ENCODE measurements at regions not wholly inside any gene's neighbourhood (a gene's known extent, or its start where the extent isn't known, plus 50 kb on each side); places are given as distances from the start of the nearest gene placed in this dataset.

- no peak overlapping the region for H3K4me3 ChIP-seq (ENCODE audit: low read length in 2 of 2)
- intact Hi-C loops (cut with DNase I): no loop called here
- no peaks in the 10 kb centered on the region for H3K36me3 ChIP-seq (ENCODE audit: control insufficient read depth in 1 of 2, insufficient read depth in 2 of 2, low read length in 1 of 2)
- no peak overlapping the region for H3K27ac ChIP-seq (ENCODE audit: low read depth in 1 of 2, low read length in 2 of 2)
- ATAC-seq (ENCODE audit: low FRiP score): no peak
- WGBS, 2 donors: 33 to 44% methylated on average over 3 of the region's 3 CpGs
- no peaks in the 10 kb centered on the region for H3K27me3 ChIP-seq (ENCODE audit: control insufficient read depth in 1 of 2, insufficient read depth in 2 of 2, low read length in 1 of 2)
- no peaks in the 10 kb centered on the region for H3K4me1 ChIP-seq (ENCODE audit: control insufficient read depth in 1 of 2, insufficient read depth in 2 of 2, low read length in 2 of 2)
- no peaks in the 10 kb centered on the region for H3K9me3 ChIP-seq (ENCODE audit: control insufficient read depth, low read length)
- no peak for DNase-seq
These were observed 237.4 kb downstream of the NR2F1-AS1 start for GRCh38 chr5:93343570-93343969.

GRCh38 chr5:93342563-93343061 is 238.4 kb downstream of the NR2F1-AS1 start:
- 60 to 62% methylated on average over 6 of the region's 6 CpGs for WGBS, 2 donors
- ATAC-seq (ENCODE audit: low FRiP score): no peak

GRCh38 chr5:93340881-93341280 is 240.1 kb downstream of the NR2F1-AS1 start:
- no peak overlapping the region for H3K27ac ChIP-seq (ENCODE audit: low read depth in 1 of 2, low read length in 2 of 2)
- intact Hi-C loops (cut with DNase I): no loop called here
- DNase-seq (no peak), ATAC-seq (ENCODE audit: low FRiP score) (no peak)
- no peak overlapping the region for H3K4me3 ChIP-seq (ENCODE audit: low read length in 2 of 2)
- WGBS, 2 donors: 43 to 45% methylated on average over 5 of the region's 5 CpGs
- peaks cover 0 to 2% of the 10 kb centered on the region in 2 donors for H3K27me3 ChIP-seq (ENCODE audit: control insufficient read depth in 1 of 2, insufficient read depth in 2 of 2, low read length in 1 of 2)
- H3K9me3 ChIP-seq (ENCODE audit: control insufficient read depth, low read length): no peaks in the 10 kb centered on the region
- no peaks in the 10 kb centered on the region for H3K36me3 ChIP-seq (ENCODE audit: control insufficient read depth in 1 of 2, insufficient read depth in 2 of 2, low read length in 1 of 2)
- no peaks in the 10 kb centered on the region for H3K4me1 ChIP-seq (ENCODE audit: control insufficient read depth in 1 of 2, insufficient read depth in 2 of 2, low read length in 2 of 2)

More at GRCh38 chr5:93342563-93343061, 238.4 kb downstream of the NR2F1-AS1 start:
- DNase-seq: no peak
- H3K27ac ChIP-seq (ENCODE audit: low read depth in 1 of 2, low read length in 2 of 2): no peak overlapping the region
- no peaks in the 10 kb centered on the region for H3K27me3 ChIP-seq (ENCODE audit: control insufficient read depth in 1 of 2, insufficient read depth in 2 of 2, low read length in 1 of 2)
- intact Hi-C loops (cut with DNase I): no loop called here
- H3K4me1 ChIP-seq (ENCODE audit: control insufficient read depth in 1 of 2, insufficient read depth in 2 of 2, low read length in 2 of 2): no peaks in the 10 kb centered on the region
- no peaks in the 10 kb centered on the region for H3K9me3 ChIP-seq (ENCODE audit: control insufficient read depth, low read length)
- no peaks in the 10 kb centered on the region for H3K36me3 ChIP-seq (ENCODE audit: control insufficient read depth in 1 of 2, insufficient read depth in 2 of 2, low read length in 1 of 2)
- H3K4me3 ChIP-seq (ENCODE audit: low read length in 2 of 2): no peak overlapping the region

- no peak for DNase-seq
- H3K4me3 ChIP-seq (ENCODE audit: low read length in 2 of 2): no peak overlapping the region
- no peak overlapping the region for H3K27ac ChIP-seq (ENCODE audit: low read depth in 1 of 2, low read length in 2 of 2)
- peaks cover 0 to 2% of the 10 kb centered on the region in 2 donors for H3K27me3 ChIP-seq (ENCODE audit: control insufficient read depth in 1 of 2, insufficient read depth in 2 of 2, low read length in 1 of 2)
- no peaks in the 10 kb centered on the region for H3K9me3 ChIP-seq (ENCODE audit: control insufficient read depth, low read length)
- 89% methylated on average over 2 of the region's 2 CpGs for WGBS, 2 donors
- H3K4me1 ChIP-seq (ENCODE audit: control insufficient read depth in 1 of 2, insufficient read depth in 2 of 2, low read length in 2 of 2): no peaks in the 10 kb centered on the region
- intact Hi-C loops (cut with DNase I): no loop called here
- no peaks in the 10 kb centered on the region for H3K36me3 ChIP-seq (ENCODE audit: control insufficient read depth in 1 of 2, insufficient read depth in 2 of 2, low read length in 1 of 2)
- no peak for ATAC-seq (ENCODE audit: low FRiP score)
These were observed 243.9 kb downstream of the NR2F1-AS1 start for GRCh38 chr5:93337138-93337537.

- no peak overlapping the region for H3K27ac ChIP-seq (ENCODE audit: low read depth in 1 of 2, low read length in 2 of 2)
- no peaks in the 10 kb centered on the region for H3K9me3 ChIP-seq (ENCODE audit: control insufficient read depth, low read length)
- intact Hi-C loops (cut with DNase I): no loop called here
- no peaks in the 10 kb centered on the region for H3K4me1 ChIP-seq (ENCODE audit: control insufficient read depth in 1 of 2, insufficient read depth in 2 of 2, low read length in 2 of 2)
- no peak for ATAC-seq (ENCODE audit: low FRiP score)
- H3K27me3 ChIP-seq (ENCODE audit: control insufficient read depth in 1 of 2, insufficient read depth in 2 of 2, low read length in 1 of 2): peaks cover 0 to 2% of the 10 kb centered on the region in 2 donors
- DNase-seq: no peak
- WGBS, 2 donors: 92% methylated on average over 3 of the region's 3 CpGs
- no peak overlapping the region for H3K4me3 ChIP-seq (ENCODE audit: low read length in 2 of 2)
- H3K36me3 ChIP-seq (ENCODE audit: control insufficient read depth in 1 of 2, insufficient read depth in 2 of 2, low read length in 1 of 2): no peaks in the 10 kb centered on the region
These were observed 244.5 kb downstream of the NR2F1-AS1 start for GRCh38 chr5:93336330-93337110.

GRCh38 chr5:93331863-93332262 is 249.2 kb downstream of the NR2F1-AS1 start:
- ATAC-seq (ENCODE audit: low FRiP score): no peak
- 21 to 29% methylated on average over 3 of the region's 3 CpGs for WGBS, 2 donors

GRCh38 chr5:93331241-93331640 is 249.8 kb downstream of the NR2F1-AS1 start:
- Histone ChIP-seq H3K9me3 (ENCODE audit: control insufficient read depth, low read length) (no peaks in the 10 kb centered on the region), H3K4me1 (ENCODE audit: control insufficient read depth in 1 of 2, insufficient read depth in 2 of 2, low read length in 2 of 2) (no peaks in the 10 kb centered on the region), H3K4me3 (ENCODE audit: low read length in 2 of 2) (no peak overlapping the region), H3K27me3 (ENCODE audit: control insufficient read depth in 1 of 2, insufficient read depth in 2 of 2, low read length in 1 of 2) (no peaks in the 10 kb centered on the region), H3K27ac (ENCODE audit: low read depth in 1 of 2, low read length in 2 of 2) (no peak overlapping the region), H3K36me3 (ENCODE audit: control insufficient read depth in 1 of 2, insufficient read depth in 2 of 2, low read length in 1 of 2) (no peaks in the 10 kb centered on the region)
- DNase-seq (no peak), ATAC-seq (ENCODE audit: low FRiP score) (no peak)
- WGBS, 2 donors: 54 to 63% methylated on average over 1 of the region's 1 CpG
- intact Hi-C loops (cut with DNase I): no loop called here

More at GRCh38 chr5:93331863-93332262, 249.2 kb downstream of the NR2F1-AS1 start:
- H3K9me3 ChIP-seq (ENCODE audit: control insufficient read depth, low read length): no peaks in the 10 kb centered on the region
- no peak for DNase-seq
- intact Hi-C loops (cut with DNase I): no loop called here
- H3K27ac ChIP-seq (ENCODE audit: low read depth in 1 of 2, low read length in 2 of 2): no peak overlapping the region
- peaks cover 0 to under 1% of the 10 kb centered on the region in 2 donors for H3K27me3 ChIP-seq (ENCODE audit: control insufficient read depth in 1 of 2, insufficient read depth in 2 of 2, low read length in 1 of 2)
- H3K36me3 ChIP-seq (ENCODE audit: control insufficient read depth in 1 of 2, insufficient read depth in 2 of 2, low read length in 1 of 2): no peaks in the 10 kb centered on the region
- H3K4me1 ChIP-seq (ENCODE audit: control insufficient read depth in 1 of 2, insufficient read depth in 2 of 2, low read length in 2 of 2): no peaks in the 10 kb centered on the region
- no peak overlapping the region for H3K4me3 ChIP-seq (ENCODE audit: low read length in 2 of 2)

- ATAC-seq (ENCODE audit: low FRiP score): no peak
- WGBS, 2 donors: 49 to 92% methylated on average over 2 of the region's 2 CpGs
These were observed 250.5 kb downstream of the NR2F1-AS1 start for GRCh38 chr5:93330506-93330905.

GRCh38 chr5:93329756-93330155 is 251.3 kb downstream of the NR2F1-AS1 start:
- no peak for ATAC-seq (ENCODE audit: low FRiP score)
- H3K4me1 ChIP-seq (ENCODE audit: control insufficient read depth in 1 of 2, insufficient read depth in 2 of 2, low read length in 2 of 2): no peaks in the 10 kb centered on the region
- WGBS, 2 donors: 4 to 17% methylated on average over 1 of the region's 1 CpG

More at GRCh38 chr5:93330506-93330905, 250.5 kb downstream of the NR2F1-AS1 start:
- no peak for DNase-seq
- H3K36me3 ChIP-seq (ENCODE audit: control insufficient read depth in 1 of 2, insufficient read depth in 2 of 2, low read length in 1 of 2): no peaks in the 10 kb centered on the region
- intact Hi-C loops (cut with DNase I): no loop called here
- H3K9me3 ChIP-seq (ENCODE audit: control insufficient read depth, low read length): no peaks in the 10 kb centered on the region
- no peak overlapping the region for H3K4me3 ChIP-seq (ENCODE audit: low read length in 2 of 2)
- no peak overlapping the region for H3K27ac ChIP-seq (ENCODE audit: low read depth in 1 of 2, low read length in 2 of 2)
- H3K27me3 ChIP-seq (ENCODE audit: control insufficient read depth in 1 of 2, insufficient read depth in 2 of 2, low read length in 1 of 2): no peaks in the 10 kb centered on the region
- H3K4me1 ChIP-seq (ENCODE audit: control insufficient read depth in 1 of 2, insufficient read depth in 2 of 2, low read length in 2 of 2): no peaks in the 10 kb centered on the region

More at GRCh38 chr5:93329756-93330155, 251.3 kb downstream of the NR2F1-AS1 start:
- no peak overlapping the region for H3K4me3 ChIP-seq (ENCODE audit: low read length in 2 of 2)
- intact Hi-C loops (cut with DNase I): no loop called here
- H3K36me3 ChIP-seq (ENCODE audit: control insufficient read depth in 1 of 2, insufficient read depth in 2 of 2, low read length in 1 of 2): no peaks in the 10 kb centered on the region
- DNase-seq: no peak
- no peaks in the 10 kb centered on the region for H3K27me3 ChIP-seq (ENCODE audit: control insufficient read depth in 1 of 2, insufficient read depth in 2 of 2, low read length in 1 of 2)
- H3K27ac ChIP-seq (ENCODE audit: low read depth in 1 of 2, low read length in 2 of 2): no peak overlapping the region
- no peaks in the 10 kb centered on the region for H3K9me3 ChIP-seq (ENCODE audit: control insufficient read depth, low read length)
